ENCODE measurements at regions not wholly inside any gene's neighbourhood (a gene's known extent, or its start where the extent isn't known, plus 50 kb on each side); places are given as distances from the start of the nearest gene placed in this dataset.

GRCh38 chr16:63100082-63100481 lies 1063.8 kb upstream of the CDH8 start:
- no peaks in the 10 kb centered on the region for H3K36me3 ChIP-seq (ENCODE audit: insufficient read depth, low read length)
- H3K4me2 ChIP-seq (ENCODE audit: low read length) = no peak overlapping the region
- H3K9me3 ChIP-seq (ENCODE audit: low read length) = no peaks in the 10 kb centered on the region
- H3K27ac ChIP-seq (ENCODE audit: low read length) = no peak overlapping the region
- H3K79me2 ChIP-seq (replicated peaks; ENCODE audit: insufficient read depth, low read length) = no peaks in the 10 kb centered on the region
- H3K9ac ChIP-seq (ENCODE audit: low read length) = no peak overlapping the region
- H3K27me3 ChIP-seq (ENCODE audit: insufficient read depth, low read depth, low read length) = no peaks in the 10 kb centered on the region
- TF ChIP-seq EZH2 (IDR thresholded peaks at IDR 0.05; ENCODE audit: borderline replicate concordance, insufficient read depth, low read length, poor library complexity, severe bottlenecking) = no peak
- TF ChIP-seq RAD21 (conservative IDR thresholded peaks at IDR 0.05) = no peak
- TF ChIP-seq POLR2AphosphoS5 (IDR thresholded peaks at IDR 0.05) = no peak
- TF ChIP-seq, protein P1, sequence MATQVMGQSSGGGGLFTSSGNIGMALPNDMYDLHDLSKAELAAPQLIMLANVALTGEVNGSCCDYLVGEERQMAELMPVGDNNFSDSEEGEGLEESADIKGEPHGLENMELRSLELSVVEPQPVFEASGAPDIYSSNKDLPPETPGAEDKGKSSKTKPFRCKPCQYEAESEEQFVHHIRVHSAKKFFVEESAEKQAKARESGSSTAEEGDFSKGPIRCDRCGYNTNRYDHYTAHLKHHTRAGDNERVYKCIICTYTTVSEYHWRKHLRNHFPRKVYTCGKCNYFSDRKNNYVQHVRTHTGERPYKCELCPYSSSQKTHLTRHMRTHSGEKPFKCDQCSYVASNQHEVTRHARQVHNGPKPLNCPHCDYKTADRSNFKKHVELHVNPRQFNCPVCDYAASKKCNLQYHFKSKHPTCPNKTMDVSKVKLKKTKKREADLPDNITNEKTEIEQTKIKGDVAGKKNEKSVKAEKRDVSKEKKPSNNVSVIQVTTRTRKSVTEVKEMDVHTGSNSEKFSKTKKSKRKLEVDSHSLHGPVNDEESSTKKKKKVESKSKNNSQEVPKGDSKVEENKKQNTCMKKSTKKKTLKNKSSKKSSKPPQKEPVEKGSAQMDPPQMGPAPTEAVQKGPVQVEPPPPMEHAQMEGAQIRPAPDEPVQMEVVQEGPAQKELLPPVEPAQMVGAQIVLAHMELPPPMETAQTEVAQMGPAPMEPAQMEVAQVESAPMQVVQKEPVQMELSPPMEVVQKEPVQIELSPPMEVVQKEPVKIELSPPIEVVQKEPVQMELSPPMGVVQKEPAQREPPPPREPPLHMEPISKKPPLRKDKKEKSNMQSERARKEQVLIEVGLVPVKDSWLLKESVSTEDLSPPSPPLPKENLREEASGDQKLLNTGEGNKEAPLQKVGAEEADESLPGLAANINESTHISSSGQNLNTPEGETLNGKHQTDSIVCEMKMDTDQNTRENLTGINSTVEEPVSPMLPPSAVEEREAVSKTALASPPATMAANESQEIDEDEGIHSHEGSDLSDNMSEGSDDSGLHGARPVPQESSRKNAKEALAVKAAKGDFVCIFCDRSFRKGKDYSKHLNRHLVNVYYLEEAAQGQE (IDR thresholded peaks at IDR 0.05; ENCODE audit: borderline replicate concordance) = no peak
- TF ChIP-seq EP300 (conservative IDR thresholded peaks at IDR 0.05; ENCODE audit: poor library complexity, severe bottlenecking) = no peak
- no peak for TF ChIP-seq MXI1 (conservative IDR thresholded peaks at IDR 0.05; ENCODE audit: poor library complexity, severe bottlenecking)
- TF ChIP-seq TAF1 (IDR thresholded peaks at IDR 0.05; ENCODE audit: low read depth) = no peak
- TF ChIP-seq CTCF (IDR thresholded peaks at IDR 0.05; ENCODE audit: poor library complexity, severe bottlenecking) = no peak
- TF ChIP-seq SMC3 (conservative IDR thresholded peaks at IDR 0.05; ENCODE audit: poor library complexity) = no peak
- no peaks in the 10 kb centered on the region for H3K9me2 ChIP-seq (ENCODE audit: insufficient read depth, low read length)
- H3K4me3 ChIP-seq (ENCODE audit: low read length) = no peak overlapping the region
- H2AFZ ChIP-seq (ENCODE audit: low read depth, low read length) = no peak overlapping the region
- H3F3A ChIP-seq (ENCODE audit: insufficient read depth, low read length, poor library complexity, severe bottlenecking) = no peaks in the 10 kb centered on the region
- no peaks in the 10 kb centered on the region for H4K20me1 ChIP-seq (ENCODE audit: insufficient read depth)

- H3K9ac ChIP-seq (ENCODE audit: low read length) = no peak overlapping the region
- H3K36me3 ChIP-seq (ENCODE audit: insufficient read depth, low read length) = no peaks in the 10 kb centered on the region
- no peak overlapping the region for H2AFZ ChIP-seq (ENCODE audit: low read depth, low read length)
- TF ChIP-seq TAF1 (IDR thresholded peaks at IDR 0.05; ENCODE audit: low read depth) (no peak), EZH2 (IDR thresholded peaks at IDR 0.05; ENCODE audit: borderline replicate concordance, insufficient read depth, low read length, poor library complexity, severe bottlenecking) (no peak), EP300 (conservative IDR thresholded peaks at IDR 0.05; ENCODE audit: poor library complexity, severe bottlenecking) (no peak), POLR2AphosphoS5 (IDR thresholded peaks at IDR 0.05) (no peak), CTCF (IDR thresholded peaks at IDR 0.05; ENCODE audit: poor library complexity, severe bottlenecking) (no peak), MXI1 (conservative IDR thresholded peaks at IDR 0.05; ENCODE audit: poor library complexity, severe bottlenecking) (no peak), SMC3 (conservative IDR thresholded peaks at IDR 0.05; ENCODE audit: poor library complexity) (no peak)
- TF ChIP-seq, protein P1 (IDR thresholded peaks at IDR 0.05; ENCODE audit: borderline replicate concordance) = no peak
- no peak overlapping the region for H3K27ac ChIP-seq (ENCODE audit: low read length)
- no peaks in the 10 kb centered on the region for H4K20me1 ChIP-seq (ENCODE audit: insufficient read depth)
- no peaks in the 10 kb centered on the region for H3K9me2 ChIP-seq (ENCODE audit: insufficient read depth, low read length)
- H3K4me2 ChIP-seq (ENCODE audit: low read length) = no peak overlapping the region
- H3K4me3 ChIP-seq (ENCODE audit: low read length) = no peak overlapping the region
- no peaks in the 10 kb centered on the region for H3K27me3 ChIP-seq (ENCODE audit: insufficient read depth, low read depth, low read length)
- no peaks in the 10 kb centered on the region for H3K79me2 ChIP-seq (replicated peaks; ENCODE audit: insufficient read depth, low read length)
- H3K9me3 ChIP-seq (ENCODE audit: low read length) = no peaks in the 10 kb centered on the region
- no peaks in the 10 kb centered on the region for H3F3A ChIP-seq (ENCODE audit: insufficient read depth, low read length, poor library complexity, severe bottlenecking)
These were observed 1060.6 kb upstream of the CDH8 start for GRCh38 chr16:63096857-63097256.
